Stimulated activated CD4-positive, alpha-beta T cell treated with anti-CD3 and anti-CD28 coated beads, Interleukin-2, amount 100 ng/mL, for 4 hours (primary cell): ENCODE measurements at regions not wholly inside any gene's neighbourhood (a gene's known extent, or its start where the extent isn't known, plus 50 kb on each side); places are given as distances from the start of the nearest gene placed in this dataset.
"Not testable (repeated sequence)": the region's sequence is repeated elsewhere in the genome, so short reads cannot be mapped to it uniquely, and the experiment has no call there.

Experiments used
- DNase-seq: peaks from one replicate; pipeline ENCODE4 v3.0.0-alpha.2; 2020; ENCODE audit warnings: low read depth

DNA sequence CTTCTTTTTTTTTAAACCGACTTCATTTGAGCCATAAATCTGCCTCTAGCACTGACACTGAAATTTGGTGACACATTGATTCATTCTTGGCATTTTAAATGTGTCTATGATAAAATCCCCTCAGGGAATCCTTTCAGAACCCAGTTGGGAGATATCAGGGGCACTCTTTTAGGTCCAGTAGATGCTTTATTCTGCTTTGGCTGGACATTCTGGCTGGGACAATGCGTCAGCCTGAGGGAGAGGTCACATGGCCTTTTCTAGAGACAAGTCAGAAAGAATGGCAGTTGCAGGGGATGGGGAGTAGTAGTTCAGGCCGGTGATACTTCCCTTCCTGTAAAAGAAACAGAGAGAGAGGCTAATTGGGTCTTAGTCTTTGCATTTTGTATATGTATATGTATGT, 63.1 kb downstream of the TRIM43 start:
- not testable (repeated sequence) for DNase-seq

DNA sequence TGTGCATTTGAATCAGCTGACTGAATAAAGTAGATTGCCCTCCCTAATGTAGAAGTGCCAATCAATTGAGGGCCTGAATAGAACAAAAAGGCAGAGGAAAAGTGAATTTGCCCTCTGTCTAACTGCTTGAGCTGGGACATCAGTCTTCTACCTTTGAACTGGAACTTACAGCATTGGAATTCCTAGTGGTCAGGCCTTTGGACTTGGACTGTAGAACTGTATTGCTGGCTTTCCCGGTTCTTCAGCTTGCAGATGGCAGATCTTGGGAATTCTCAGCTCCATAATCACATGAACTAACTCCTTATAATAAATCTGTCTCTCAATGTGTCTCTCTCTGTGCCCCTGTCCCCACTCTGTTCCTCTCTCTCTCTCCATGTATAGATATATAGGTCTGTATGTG, 64.8 kb downstream of the TRIM43 start:
- DNase-seq: not testable (repeated sequence)

DNA sequence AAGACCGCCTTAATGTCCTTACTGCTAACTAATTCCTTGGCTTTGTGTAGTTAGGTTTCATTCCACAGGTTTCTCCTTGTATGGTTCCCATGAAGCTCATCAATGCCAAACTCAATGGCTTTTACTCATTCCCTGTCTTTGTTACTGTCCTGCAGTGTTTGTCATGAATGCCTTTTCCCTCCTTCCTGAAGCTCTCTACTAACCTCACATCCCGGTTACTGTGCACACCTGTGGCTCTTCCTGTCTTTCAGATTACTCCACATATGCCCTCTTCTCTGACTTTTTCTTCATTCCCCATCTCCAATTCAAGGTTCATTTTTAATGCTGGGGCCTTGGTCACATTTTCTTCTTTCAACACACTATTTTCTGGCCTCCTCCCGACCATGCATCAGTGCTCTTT, 66.1 kb downstream of the TRIM43 start:
- not testable (repeated sequence) for DNase-seq

DNA sequence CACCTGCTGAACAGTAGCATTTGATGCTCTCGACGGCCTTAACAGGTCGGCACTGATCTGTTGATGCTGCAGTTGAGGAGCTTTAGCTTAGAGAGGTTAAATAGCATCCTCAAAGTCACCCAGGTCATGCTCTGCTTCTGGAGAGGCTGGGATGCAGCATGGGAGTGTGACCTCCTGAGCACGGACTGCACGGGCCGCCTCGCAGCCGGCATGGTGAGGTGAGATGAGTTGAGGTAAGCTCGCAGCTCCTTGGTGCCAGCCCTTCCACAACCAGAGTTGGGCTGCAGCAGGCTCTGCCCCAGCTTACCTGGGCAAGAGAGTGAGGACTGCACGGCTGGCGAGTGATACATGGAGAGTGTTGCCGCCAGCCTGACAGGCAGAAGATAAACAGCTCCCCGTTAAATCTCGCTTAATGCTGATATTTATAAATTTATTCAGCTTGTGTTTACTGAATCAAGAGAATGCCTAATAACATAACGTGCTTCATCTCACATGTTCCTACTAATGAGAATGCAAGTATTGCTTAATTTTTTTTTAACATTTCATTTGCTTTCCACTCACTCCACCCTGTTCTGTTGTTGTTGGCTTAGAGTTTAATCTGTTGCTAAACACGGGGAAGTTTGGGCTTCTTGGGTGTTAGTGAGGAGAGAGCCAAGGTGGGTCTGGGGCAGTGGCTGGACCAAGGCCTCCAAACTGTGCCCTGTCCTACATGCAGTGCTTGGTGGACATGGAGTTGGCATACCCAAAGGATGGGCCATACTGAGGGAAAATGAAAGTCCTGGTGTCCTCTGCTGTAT, 69.2 kb downstream of the TRIM43 start:
- DNase-seq: not testable (repeated sequence)

DNA sequence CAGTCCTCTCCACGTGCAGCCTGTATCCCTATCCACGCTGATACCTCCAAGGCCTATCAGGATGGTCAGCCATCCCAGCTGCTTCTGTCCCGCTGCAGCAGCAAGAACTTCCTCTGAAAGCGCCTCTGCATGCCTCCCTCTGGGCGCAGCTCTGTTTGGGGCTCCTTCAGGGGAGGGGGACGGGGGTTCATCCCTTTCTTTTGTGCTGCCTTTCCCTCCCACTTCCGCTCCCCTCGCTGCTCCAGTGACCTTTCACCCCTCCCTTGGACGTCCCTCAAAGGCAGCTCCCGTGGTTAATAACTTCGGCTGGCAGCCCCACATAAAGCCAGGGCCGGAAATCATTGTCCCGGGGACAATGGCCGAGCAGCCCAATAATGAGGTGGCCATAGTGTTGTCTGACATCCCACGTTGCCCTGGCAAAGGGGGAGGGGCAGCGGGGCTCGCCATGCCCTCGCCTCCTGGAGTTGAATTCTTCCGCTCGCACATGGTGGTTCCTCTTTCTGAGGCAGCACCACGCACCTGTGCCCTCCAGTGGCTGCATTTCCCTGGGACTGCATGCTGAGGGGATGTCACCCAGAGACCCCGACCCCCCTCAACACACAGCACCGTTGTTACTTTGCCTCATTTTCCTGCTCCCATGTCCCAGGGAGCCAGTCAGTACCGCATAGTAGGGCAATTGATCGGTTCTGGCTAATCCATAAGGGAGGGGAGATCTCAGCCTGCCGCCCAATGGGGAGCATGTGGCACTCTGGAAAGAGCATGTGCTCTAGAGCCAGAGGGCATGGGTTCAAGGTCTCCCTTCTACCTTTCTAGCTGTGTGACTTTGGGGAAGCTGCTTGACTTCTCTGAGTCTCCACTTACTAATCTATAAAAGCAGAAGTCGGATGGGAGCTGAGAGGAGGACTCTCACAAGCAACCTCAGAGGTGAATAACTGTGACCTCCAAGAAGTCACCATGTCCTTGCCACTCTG, 72.0 kb downstream of the TRIM43 start:
- DNase-seq: not testable (repeated sequence)

DNA sequence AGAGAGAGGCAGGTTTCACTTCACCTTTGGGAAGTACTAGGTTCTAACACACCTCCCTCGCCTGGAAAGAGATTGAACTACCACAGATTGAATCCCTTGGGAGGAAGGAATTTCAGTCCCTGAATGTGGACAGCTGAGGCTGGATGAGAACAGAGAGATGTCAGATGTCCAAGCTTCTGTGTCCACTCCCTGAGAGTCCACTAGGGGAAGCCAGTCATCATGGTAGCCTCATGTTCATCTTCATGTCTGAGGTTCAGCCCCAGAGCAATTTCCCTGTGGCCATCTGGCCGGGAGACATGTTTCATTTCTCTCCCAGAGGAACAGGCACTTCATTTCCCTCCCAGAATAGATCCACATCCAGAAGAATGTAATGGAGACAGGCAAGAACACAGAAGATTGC, 74.8 kb downstream of the TRIM43 start:
- DNase-seq: not testable (repeated sequence)

DNA sequence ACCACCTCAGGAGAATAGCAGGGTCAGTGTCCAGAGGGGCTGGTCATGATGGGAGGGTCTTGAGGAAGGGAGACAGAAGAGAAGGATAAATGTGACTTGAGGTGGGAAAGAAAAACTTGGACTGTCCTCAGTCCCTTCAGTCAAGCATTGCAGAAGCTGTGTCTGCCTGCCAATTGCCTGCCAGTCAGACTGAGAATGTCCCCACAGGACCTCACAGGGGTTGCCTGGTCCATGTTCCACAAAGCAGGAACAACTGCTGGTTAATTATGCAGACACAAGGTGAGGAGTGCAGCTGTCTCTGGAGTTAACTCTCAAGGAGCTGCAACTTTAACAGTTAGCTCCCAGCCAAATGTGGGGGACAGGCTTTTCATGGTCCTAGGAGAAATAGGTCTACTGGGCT, 75.7 kb downstream of the TRIM43 start:
- DNase-seq: no peak

DNA sequence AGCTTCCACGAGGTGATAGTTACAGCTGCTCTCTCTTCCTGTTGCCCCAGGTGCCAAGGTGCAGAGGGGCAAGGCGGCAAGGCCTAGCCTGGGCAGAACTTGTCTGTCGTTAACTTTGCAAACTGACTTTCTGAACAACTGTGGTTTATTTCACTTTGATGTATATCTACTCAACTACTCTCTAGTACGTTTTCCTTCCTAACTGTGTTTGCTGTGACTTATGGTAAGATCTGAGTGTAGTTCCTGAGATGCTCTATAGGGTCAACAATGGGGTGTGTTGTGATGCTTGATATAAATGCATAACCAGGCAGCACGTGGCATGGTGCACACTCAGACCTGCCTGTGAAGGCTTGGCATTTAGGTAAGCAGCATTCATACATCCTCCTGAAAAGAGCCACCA, 77.1 kb downstream of the TRIM43 start:
- DNase-seq: not testable (repeated sequence)

DNA sequence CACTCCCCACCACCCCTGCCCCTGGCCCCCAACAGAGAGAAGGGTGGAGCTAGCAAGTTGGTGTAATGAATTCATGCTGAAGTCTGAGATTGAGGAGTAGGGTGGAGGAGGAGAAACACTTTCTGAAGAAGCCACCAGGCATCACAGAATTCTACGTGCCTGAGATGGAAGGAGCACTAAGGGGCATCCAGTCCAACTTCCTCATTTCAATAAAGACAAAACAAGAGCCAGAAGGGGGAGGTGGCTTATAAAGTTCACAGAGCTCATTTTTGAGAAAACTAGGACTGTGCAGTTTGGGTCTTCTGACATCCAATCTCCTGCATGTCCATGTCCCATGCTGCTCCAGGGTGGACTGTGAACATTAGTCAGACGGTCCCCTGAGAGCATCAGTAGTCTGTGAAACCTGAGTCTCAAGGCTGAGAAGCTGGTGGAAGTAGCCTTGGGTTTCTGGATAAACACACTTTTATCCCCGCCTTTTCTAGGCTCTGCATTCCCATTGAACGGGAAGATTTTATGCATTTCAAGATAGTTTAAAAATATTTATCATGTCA, 77.7 kb downstream of the TRIM43 start:
- no peak for DNase-seq

DNA sequence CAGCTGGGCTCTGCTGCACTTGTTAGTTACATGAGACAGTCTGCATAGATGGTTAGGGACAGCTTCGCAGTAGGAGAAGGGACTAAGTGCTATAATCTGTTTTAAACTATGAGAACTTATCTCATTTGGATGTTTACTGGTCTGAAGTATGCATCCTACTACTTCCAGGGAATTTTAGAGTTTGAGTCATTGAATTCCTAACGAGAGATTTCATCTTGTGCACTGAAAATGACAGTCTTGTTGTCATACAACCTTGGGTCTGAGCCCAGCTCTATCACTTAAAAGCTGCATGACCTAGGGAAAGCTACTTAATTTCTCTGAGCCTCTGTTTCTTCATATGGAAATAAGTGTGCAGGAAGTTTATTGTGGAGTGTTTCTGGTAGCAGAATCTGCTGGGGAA, 78.4 kb downstream of the TRIM43 start:
- DNase-seq: no peak

DNA sequence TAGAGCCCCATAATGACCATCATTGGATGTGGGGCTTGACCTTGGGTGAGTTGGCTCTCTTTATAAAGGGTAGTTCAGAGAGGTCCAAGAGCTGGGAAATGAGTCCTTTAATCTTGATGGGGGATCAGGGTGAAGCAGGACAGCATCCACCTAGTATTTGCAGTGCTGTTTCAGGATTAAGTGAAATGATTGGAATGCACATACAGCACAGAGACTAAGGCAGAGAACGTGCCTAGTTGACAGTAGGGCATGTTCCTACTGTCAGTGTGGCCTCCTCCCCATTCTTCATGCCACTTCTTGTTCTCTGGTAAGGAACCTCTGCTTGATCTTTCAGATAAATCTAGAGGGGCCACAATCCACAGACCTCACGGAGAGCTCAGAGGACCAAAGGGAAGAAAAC, 78.9 kb downstream of the TRIM43 start:
- DNase-seq: no peak

DNA sequence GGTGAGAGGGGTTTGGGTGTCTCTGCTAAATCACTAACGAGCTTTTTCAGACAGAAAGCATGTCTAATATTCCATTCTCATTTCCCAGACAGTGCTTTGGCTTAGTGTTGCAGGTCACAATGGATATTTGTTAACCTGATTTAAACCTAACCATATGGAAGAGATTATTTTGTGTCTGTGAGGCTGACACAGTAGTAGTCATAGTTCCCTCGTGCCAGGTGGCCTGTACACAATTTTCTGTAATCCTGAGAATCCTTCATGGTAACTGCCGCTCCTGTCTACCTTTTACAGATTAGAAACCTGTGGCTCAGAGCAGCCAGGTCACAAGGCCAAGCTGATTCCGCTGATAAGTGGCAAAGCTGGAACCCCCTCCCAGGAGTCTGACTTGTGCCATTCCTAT, 79.4 kb downstream of the TRIM43 start:
- not testable (repeated sequence) for DNase-seq

DNA sequence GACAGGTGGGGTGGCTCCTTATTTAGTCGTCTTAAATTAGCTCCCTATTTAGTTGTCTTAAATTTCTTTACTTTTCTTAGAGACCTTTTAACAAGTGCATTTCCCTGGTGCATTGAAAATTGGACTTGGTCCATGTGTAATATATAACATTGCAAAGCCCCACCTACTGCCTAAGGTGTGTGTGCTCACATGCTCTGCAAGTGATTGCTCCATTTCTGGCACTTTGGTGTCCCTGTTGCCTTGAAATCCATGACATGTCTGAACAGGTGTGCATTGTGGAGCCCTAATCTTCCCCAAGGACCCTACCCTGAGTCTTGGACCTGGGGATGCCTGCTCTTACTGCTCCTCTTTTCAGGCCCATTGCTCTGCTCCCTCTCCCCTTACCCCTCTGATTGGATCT, 80.2 kb downstream of the TRIM43 start:
- DNase-seq: not testable (repeated sequence)

DNA sequence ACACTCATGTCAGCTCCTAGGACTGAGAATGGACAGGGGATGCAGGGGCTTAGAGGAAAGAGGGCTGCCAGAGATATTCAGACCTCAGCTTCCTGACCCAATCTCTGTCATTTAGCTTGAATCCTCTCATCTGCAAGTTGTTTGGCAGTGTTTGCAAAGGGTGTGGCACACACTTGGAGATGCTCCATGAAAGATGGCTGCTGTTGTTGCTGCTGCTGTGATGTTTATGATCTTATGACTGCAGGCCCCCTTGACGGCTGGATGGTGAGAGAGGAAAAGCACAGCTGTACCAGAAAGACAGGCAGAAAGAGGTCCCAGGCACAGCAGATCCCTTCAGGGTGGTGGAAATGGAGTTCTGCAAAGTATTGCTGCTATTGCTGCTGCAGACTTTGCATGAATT, 80.7 kb downstream of the TRIM43 start:
- DNase-seq: not testable (repeated sequence)

DNA sequence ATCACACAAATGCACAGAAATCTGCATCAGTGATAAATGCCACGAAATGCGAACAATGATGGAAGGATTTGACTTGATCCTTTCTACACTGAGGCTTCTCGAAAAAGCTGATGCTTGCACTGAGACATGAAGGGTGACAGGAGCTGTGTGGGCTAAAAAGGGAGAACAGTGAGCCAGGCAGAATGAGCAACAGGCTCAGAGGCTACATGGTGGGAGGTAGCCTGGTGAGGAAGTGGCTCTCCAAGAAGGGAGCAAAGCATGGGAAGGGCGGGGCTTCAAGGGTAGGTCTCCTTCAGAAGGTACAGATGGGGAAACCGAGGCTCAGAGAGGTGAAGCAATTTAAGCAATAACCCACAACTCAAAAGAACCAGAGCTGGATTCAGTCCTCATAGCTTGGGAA, 82.4 kb downstream of the TRIM43 start:
- DNase-seq: no peak

DNA sequence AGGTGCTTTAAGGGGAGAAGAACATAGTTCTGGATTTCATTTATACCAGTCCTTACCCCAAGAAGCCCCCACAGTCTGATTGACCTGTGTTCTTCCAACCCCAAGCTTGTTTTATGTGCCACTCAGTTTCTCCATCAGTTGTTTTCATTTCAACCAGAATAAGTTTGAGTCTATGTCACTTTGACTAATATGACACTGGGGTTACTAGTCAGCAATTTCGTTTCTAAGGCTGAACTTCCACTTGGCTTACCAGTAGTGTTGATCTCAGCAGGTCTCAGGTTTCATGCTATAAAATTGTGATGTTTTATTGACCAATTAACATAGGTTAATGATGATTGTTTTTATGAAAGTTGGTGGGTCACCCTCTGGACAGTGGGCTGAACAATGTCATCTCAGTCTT, 84.8 kb downstream of the TRIM43 start:
- not testable (repeated sequence) for DNase-seq

DNA sequence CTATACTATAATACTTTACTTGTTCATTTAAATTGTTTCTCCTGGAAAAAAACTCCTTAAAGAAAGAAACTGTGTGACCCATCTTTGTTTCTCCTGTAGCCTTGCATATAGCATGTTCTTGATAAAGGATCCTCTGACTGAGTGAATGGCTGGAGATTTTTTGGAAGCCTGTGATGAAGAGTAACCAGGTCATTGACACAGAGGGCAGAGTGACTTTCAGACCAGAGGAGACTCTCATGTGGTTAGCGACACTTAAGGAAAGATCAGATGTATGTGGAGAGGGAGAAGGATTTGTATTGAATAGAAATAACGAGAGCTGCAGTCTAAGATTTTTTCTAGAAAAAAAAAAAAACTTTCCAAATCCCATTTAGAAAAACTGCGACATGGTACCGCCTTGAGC, 85.5 kb downstream of the TRIM43 start:
- no peak for DNase-seq

DNA sequence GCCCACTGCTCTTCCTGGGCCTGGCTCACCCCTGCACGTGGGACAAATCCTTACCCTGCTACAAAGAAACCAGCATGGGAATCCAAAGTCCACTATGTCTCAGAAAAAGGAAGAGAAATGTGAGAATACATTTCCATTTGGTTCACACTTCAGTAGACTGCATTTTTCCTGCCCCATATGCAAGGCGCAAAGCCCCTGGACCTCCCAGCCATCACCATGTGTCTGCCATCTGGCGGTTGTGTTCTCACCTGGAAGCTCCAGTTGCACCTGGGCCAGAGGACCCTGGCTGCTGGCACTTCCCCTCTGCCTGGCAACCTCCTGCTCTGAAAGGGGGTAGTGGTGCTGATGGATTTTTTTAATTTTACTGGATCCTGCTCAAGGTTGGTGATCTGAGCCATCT, 86.0 kb downstream of the TRIM43 start:
- DNase-seq: not testable (repeated sequence)

DNA sequence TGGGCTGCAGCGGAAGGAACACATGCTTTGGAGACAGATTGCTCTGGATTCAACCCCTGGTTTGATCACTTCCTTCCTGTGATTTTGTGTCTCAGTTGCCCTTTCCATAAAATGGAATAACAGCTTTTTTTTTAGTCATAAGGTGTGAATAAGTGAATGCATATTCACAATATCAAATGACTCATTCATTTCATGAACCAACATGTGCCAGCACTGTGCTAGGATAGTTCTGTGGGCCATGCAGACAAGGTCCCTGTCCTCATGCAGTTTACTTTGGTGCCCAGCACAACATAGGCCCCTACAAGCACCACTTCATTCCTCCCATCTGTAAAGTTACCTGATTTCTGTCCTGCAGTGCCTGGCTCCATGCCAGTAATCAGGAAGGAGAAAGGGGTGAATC, 89.4 kb downstream of the TRIM43 start:
- DNase-seq: not testable (repeated sequence)

DNA sequence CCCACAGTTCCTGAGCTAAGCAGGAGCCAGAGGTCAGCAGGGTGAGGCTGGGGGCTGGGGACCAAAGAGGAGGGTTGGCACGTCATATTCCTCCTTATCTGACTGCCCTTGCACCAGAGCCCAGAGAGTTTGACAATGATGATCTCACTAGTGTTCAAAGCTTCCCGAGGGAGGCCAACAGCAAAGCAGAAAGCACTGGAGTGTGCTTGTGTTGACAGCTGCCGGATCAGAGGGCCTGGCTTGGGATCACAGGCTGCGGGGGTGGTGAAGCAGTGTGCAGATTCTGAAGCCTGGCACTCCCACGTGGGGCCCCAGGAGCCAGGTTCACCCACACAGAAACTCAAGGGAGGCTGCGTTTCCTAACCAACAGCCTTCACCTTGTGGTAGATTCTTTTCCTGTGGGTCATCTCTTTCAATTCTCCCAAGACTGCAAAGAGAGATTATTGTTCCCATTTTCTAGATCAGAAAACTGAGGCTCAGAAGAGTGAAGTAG, 89.8 kb downstream of the TRIM43 start:
- DNase-seq: not testable (repeated sequence)

DNA sequence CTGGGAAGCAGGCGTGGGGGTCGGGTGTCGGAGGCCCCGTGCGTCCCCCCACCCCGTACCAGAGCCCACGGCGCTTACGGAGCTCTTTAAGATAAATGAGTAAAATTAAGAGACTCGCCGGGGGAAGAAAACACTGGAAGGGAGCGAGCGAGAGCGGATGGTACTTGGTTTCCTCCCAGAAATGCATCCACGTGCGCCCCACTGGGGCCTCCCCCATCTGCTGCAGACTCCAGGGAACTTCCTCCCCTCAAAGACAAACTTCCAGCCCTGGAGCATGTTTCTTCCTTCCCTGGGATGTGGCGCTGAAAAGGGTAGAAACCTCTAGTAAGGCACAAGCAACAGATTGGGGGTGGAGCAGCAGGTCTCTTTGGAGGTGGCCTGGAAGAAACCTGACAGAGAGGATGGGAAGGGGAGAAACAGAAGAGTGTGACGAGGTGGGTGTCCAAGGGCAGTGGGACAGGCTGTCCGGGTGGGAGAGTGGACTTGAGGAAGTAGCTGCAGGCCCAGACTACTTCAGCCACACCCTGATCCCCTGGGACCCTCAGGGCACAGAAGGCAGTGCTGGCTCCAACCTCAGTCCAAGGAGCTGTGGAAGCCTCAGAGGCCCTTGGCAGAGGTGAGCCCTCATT, 91.2 kb downstream of the TRIM43 start:
- DNase-seq: not testable (repeated sequence)

DNA sequence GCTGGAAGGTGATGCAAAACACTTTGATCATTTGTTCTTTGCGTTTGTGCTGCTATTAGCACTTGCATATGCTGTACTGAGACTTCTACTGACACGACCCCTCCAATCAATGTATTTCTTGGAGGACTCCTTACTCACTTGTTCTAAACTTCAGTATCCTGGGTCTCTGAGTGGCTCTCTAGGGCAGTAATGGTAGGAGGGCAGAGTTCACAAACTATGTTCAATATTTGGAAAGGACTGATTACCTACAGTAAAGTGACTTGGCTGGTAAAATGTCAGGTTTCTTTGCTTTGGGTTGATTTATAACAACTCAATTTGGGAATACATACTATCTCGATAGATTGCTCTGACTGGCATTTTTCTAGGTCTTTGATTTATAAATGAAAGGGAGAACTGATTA, 93.7 kb downstream of the TRIM43 start:
- DNase-seq: no peak
